WTC11 (cell line): ENCODE measurements at regions not wholly inside any gene's neighbourhood (a gene's known extent, or its start where the extent isn't known, plus 50 kb on each side); places are given as distances from the start of the nearest gene placed in this dataset.

ENCODE experiments used
- ATAC-seq: fragments of 200-7000 bp; cut with Tn5 transposase; 2 replicates; pipeline ENCODE4 v1.10.0; 2021; ENCODE audit warnings: mild to moderate bottlenecking, moderate library complexity
- CTCF ChIA-PET: fragments of 300-600 bp; sonication (Branson Sonifier 250); formaldehyde crosslinking; loops from one replicate; lab custom pipeline; 2021; ENCODE audit warnings: antibody characterized with exemption; lab: Charles Lee
- POLR2A ChIA-PET: fragments of 350-600 bp; sonication (Branson Sonifier 250); formaldehyde crosslinking; loops from one replicate; lab custom pipeline; 2021; ENCODE audit warnings: antibody characterized with exemption; lab: Charles Lee
- DNase-seq: peaks from one replicate; pipeline ENCODE4 v3.0.0; 2021; ENCODE audit warnings: low spot score
- H3K27ac Mint-ChIP-seq: 2 replicates; pipeline ENCODE4 v1.8.0; 2021; ENCODE audit warnings: mixed read lengths
- H3K27me3 Mint-ChIP-seq: 2 replicates; pipeline ENCODE4 v1.8.0; 2021; ENCODE audit warnings: low read depth, mild to moderate bottlenecking, moderate library complexity, mixed read lengths
- H3K36me3 Mint-ChIP-seq: 2 replicates; pipeline ENCODE4 v1.8.0; 2021; ENCODE audit warnings: mixed read lengths
- H3K4me1 Mint-ChIP-seq: 2 replicates; pipeline ENCODE4 v1.8.0; 2022; ENCODE audit warnings: mixed read lengths
- H3K4me3 Mint-ChIP-seq: 2 replicates; pipeline ENCODE4 v1.8.0; 2021; ENCODE audit warnings: mild to moderate bottlenecking, moderate library complexity, mixed read lengths
- H3K9me3 Mint-ChIP-seq: 2 replicates; pipeline ENCODE4 v1.8.0; 2021; ENCODE audit warnings: mixed read lengths
- ATF1 ChIP-seq: sonication (generic); formaldehyde crosslinking; IDR thresholded peaks from 2 replicates; pipeline ENCODE4 v1.8.1; 2023; ENCODE audit warnings: mild to moderate bottlenecking, moderate library complexity, missing genetic modification reagents
- E2F1 ChIP-seq: sonication (generic); formaldehyde crosslinking; IDR thresholded peaks from 2 replicates; pipeline ENCODE4 v1.8.0; 2022; ENCODE audit warnings: mild to moderate bottlenecking, missing genetic modification reagents
- ELF4 ChIP-seq: sonication (generic); formaldehyde crosslinking; IDR thresholded peaks from 2 replicates; pipeline ENCODE4 v1.8.1; 2022; ENCODE audit warnings: low read depth, mild to moderate bottlenecking, moderate library complexity, missing genetic modification reagents
- GABPB1 ChIP-seq: sonication (generic); formaldehyde crosslinking; IDR thresholded peaks from 2 replicates; pipeline ENCODE4 v1.8.1; 2023; ENCODE audit warnings: mild to moderate bottlenecking, missing genetic modification reagents
- IRF1 ChIP-seq: sonication (generic); formaldehyde crosslinking; IDR thresholded peaks from 2 replicates; pipeline ENCODE4 v1.8.0; 2023; ENCODE audit warnings: missing genetic modification reagents
- MXD4 ChIP-seq: fragments of 250-450 bp; sonication (Bioruptor Pico); IDR thresholded peaks from 2 replicates; pipeline ENCODE4 v1.8.0; 2021; ENCODE audit warnings: mild to moderate bottlenecking, moderate library complexity, borderline replicate concordance
- NFE2L1 ChIP-seq: sonication (generic); formaldehyde crosslinking; IDR thresholded peaks from 2 replicates; pipeline ENCODE4 v1.8.1; 2023; ENCODE audit warnings: missing genetic modification reagents
- NR1H2 ChIP-seq: sonication (generic); formaldehyde crosslinking; IDR thresholded peaks from 2 replicates; pipeline ENCODE4 v1.9.0; 2021; ENCODE audit warnings: mild to moderate bottlenecking, moderate library complexity, missing genetic modification reagents
- SMAD4 ChIP-seq: sonication (generic); formaldehyde crosslinking; IDR thresholded peaks from 2 replicates; pipeline ENCODE4 v1.8.0; 2022; ENCODE audit warnings: mild to moderate bottlenecking, missing genetic modification reagents
- ZNF121 ChIP-seq: sonication (generic); formaldehyde crosslinking; IDR thresholded peaks from 2 replicates; pipeline ENCODE4 v1.8.0; 2023; ENCODE audit warnings: missing genetic modification reagents
- ZNF281 ChIP-seq: sonication (generic); formaldehyde crosslinking; IDR thresholded peaks from 2 replicates; pipeline ENCODE4 v1.8.0; 2023; ENCODE audit warnings: mild to moderate bottlenecking, missing genetic modification reagents
- ZNF396 ChIP-seq: fragments of 250-450 bp; sonication (Bioruptor Pico); IDR thresholded peaks from 2 replicates; pipeline ENCODE4 v1.8.0; 2021; ENCODE audit warnings: mild to moderate bottlenecking, moderate library complexity, borderline replicate concordance
- ZNF423 ChIP-seq: fragments of 250-450 bp; sonication (Bioruptor Pico); IDR thresholded peaks from 2 replicates; pipeline ENCODE4 v2.1.2; 2022; ENCODE audit warnings: mild to moderate bottlenecking, moderate library complexity
- ZNF512 ChIP-seq: sonication (generic); formaldehyde crosslinking; IDR thresholded peaks from 2 replicates; pipeline ENCODE4 v1.8.1; 2022; ENCODE audit warnings: missing genetic modification reagents, borderline replicate concordance
- ZSCAN18 ChIP-seq: fragments of 250-450 bp; sonication (Bioruptor Pico); IDR thresholded peaks from 2 replicates; pipeline ENCODE4 v2.1.2; 2022; ENCODE audit warnings: mild to moderate bottlenecking, moderate library complexity
- TF ChIP-seq, protein P1 (sequence below): sonication (generic); formaldehyde crosslinking; IDR thresholded peaks from 2 replicates; pipeline ENCODE4 v1.8.1; 2023; ENCODE audit warnings: mild to moderate bottlenecking, moderate library complexity, missing genetic modification reagents
- TF ChIP-seq, protein P2 (sequence below): fragments of 250-450 bp; sonication (Bioruptor Pico); IDR thresholded peaks from 2 replicates; pipeline ENCODE4 v1.9.0; 2021; ENCODE audit warnings: mild to moderate bottlenecking

GRCh38 chr13:100812982-100813584 lies 138.5 kb upstream of the TMTC4 start:
- no peak overlapping the region for H3K27ac Mint-ChIP-seq
- CTCF ChIA-PET, result no interaction called here

GRCh38 chr13:100811928-100812327 lies 137.3 kb upstream of the TMTC4 start:
- ATAC-seq, result no peak
- Mint-ChIP-seq H3K4me3 (no peak overlapping the region), H3K4me1 (peaks cover 38% of the 10 kb centered on the region), H3K9me3 (no peaks in the 10 kb centered on the region), H3K27ac (no peak overlapping the region), H3K36me3 (no peaks in the 10 kb centered on the region), H3K27me3 (no peaks in the 10 kb centered on the region)
- no peak for DNase-seq
- ChIA-PET POLR2A (interaction anchor here (0.6 kb wide), 1 partner anchor 269 kb away, joined by 4 read pairs; no protein-coding TSS in a partner anchor), CTCF (interaction anchor here (1.4 kb wide), 1 partner anchor 89 kb away, joined by 3 read pairs; no protein-coding TSS in a partner anchor)
- TF ChIP-seq ZNF512 (CRISPR knock-in tag) (no peak), E2F1 (CRISPR knock-in tag) (no peak), NR1H2 (CRISPR knock-in tag) (no peak), ZNF423 (CRISPR knock-in tag) (no peak), MXD4 (no peak), SMAD4 (CRISPR knock-in tag) (no peak), NFE2L1 (CRISPR knock-in tag) (no peak), GABPB1 (CRISPR knock-in tag) (no peak)
- TF ChIP-seq, protein P1, sequence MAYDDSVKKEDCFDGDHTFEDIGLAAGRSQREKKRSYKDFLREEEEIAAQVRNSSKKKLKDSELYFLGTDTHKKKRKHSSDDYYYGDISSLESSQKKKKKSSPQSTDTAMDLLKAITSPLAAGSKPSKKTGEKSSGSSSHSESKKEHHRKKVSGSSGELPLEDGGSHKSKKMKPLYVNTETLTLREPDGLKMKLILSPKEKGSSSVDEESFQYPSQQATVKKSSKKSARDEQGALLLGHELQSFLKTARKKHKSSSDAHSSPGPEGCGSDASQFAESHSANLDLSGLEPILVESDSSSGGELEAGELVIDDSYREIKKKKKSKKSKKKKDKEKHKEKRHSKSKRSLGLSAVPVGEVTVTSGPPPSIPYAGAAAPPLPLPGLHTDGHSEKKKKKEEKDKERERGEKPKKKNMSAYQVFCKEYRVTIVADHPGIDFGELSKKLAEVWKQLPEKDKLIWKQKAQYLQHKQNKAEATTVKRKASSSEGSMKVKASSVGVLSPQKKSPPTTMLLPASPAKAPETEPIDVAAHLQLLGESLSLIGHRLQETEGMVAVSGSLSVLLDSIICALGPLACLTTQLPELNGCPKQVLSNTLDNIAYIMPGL (CRISPR knock-in tag), result no peak
- TF ChIP-seq, protein P2, sequence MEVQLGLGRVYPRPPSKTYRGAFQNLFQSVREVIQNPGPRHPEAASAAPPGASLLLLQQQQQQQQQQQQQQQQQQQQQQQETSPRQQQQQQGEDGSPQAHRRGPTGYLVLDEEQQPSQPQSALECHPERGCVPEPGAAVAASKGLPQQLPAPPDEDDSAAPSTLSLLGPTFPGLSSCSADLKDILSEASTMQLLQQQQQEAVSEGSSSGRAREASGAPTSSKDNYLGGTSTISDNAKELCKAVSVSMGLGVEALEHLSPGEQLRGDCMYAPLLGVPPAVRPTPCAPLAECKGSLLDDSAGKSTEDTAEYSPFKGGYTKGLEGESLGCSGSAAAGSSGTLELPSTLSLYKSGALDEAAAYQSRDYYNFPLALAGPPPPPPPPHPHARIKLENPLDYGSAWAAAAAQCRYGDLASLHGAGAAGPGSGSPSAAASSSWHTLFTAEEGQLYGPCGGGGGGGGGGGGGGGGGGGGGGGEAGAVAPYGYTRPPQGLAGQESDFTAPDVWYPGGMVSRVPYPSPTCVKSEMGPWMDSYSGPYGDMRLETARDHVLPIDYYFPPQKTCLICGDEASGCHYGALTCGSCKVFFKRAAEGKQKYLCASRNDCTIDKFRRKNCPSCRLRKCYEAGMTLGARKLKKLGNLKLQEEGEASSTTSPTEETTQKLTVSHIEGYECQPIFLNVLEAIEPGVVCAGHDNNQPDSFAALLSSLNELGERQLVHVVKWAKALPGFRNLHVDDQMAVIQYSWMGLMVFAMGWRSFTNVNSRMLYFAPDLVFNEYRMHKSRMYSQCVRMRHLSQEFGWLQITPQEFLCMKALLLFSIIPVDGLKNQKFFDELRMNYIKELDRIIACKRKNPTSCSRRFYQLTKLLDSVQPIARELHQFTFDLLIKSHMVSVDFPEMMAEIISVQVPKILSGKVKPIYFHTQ (CRISPR knock-in tag), result no peak

More at GRCh38 chr13:100812982-100813584, 138.5 kb upstream of the TMTC4 start:
- DNase-seq, result no peak
- no peak overlapping the region for H3K4me3 Mint-ChIP-seq
- peaks cover 7% of the 10 kb centered on the region for H3K36me3 Mint-ChIP-seq
- H3K4me1 Mint-ChIP-seq, result peaks cover 42% of the 10 kb centered on the region
- ATAC-seq, result no peak
- H3K9me3 Mint-ChIP-seq, result peaks cover 8% of the 10 kb centered on the region
- POLR2A ChIA-PET, result no interaction called here
- TF ChIP-seq ZNF423 (CRISPR knock-in tag) (no peak), ZNF121 (CRISPR knock-in tag) (no peak), ZNF396 (no peak), ELF4 (CRISPR knock-in tag) (no peak), MXD4 (no peak), ZNF281 (CRISPR knock-in tag) (no peak), IRF1 (CRISPR knock-in tag) (no peak), ZSCAN18 (CRISPR knock-in tag) (no peak), SMAD4 (CRISPR knock-in tag) (no peak), NFE2L1 (CRISPR knock-in tag) (no peak), ATF1 (no peak)
- H3K27me3 Mint-ChIP-seq, result no peaks in the 10 kb centered on the region
